Activated CD8-positive, alpha-beta memory T cell treated with anti-CD3 and anti-CD28 coated beads for 36 hours (primary cell): ENCODE measurements at regions not wholly inside any gene's neighbourhood (a gene's known extent, or its start where the extent isn't known, plus 50 kb on each side); places are given as distances from the start of the nearest gene placed in this dataset.
"Not testable (repeated sequence)": the region's sequence is repeated elsewhere in the genome, so short reads cannot be mapped to it uniquely, and the experiment has no call there.

Experiments used
- CTCF ChIA-PET: fragments of 350-600 bp; sonication (Branson Sonifier 250); formaldehyde crosslinking; loops from one replicate; lab custom pipeline; 2021; ENCODE audit warnings: antibody characterized with exemption; lab: Charles Lee
- POLR2A ChIA-PET: fragments of 350-600 bp; sonication (Branson Sonifier 250); formaldehyde crosslinking; loops from one replicate; lab custom pipeline; 2021; ENCODE audit warnings: antibody characterized with exemption; lab: Charles Lee

DNA sequence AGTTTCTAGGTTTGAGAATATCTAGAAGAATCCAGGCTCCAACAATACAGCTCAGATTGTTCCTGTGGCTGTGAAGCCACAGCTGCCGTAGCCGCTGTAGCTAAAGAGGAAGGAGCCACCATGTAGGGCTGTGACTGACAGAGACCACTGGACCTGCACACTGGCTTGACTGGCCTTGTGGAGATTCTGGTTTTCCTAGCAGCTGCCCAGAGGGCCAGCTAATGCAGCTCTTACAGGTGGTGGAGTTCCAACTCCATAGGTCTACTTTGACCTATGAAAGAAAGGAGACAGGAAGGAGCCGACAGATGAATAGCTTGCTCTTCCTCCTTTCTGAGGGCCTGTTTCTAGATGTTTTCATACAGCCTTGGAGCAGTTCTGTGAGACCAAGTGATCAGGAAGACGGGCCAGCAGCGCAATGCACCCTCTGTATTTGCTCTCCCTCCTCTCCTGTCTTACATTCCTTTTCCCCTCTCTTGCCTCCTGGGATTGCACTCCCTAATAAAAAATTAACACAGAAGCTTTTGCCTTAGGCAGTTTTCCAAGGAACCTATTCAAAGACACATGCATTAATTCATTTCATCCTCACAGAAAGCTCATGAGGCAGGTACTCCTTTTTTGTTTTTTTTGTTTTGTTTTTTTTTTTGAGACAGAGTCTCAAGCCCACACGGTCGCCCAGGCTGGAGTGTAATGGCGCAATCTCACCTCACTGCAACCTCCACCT lies 51.8 kb upstream of the MYB start:
- CTCF ChIA-PET = interaction anchor here (1.1 to 1.3 kb wide), 3 partner anchors 8 to 115 kb away, joined by 3 read pairs; no protein-coding TSS in a partner anchor
- POLR2A ChIA-PET = interaction anchor here (0.5 to 1.1 kb wide), 5 partner anchors 15 to 54 kb away, joined by 3 to 8 read pairs (median 3); no protein-coding TSS in a partner anchor

DNA sequence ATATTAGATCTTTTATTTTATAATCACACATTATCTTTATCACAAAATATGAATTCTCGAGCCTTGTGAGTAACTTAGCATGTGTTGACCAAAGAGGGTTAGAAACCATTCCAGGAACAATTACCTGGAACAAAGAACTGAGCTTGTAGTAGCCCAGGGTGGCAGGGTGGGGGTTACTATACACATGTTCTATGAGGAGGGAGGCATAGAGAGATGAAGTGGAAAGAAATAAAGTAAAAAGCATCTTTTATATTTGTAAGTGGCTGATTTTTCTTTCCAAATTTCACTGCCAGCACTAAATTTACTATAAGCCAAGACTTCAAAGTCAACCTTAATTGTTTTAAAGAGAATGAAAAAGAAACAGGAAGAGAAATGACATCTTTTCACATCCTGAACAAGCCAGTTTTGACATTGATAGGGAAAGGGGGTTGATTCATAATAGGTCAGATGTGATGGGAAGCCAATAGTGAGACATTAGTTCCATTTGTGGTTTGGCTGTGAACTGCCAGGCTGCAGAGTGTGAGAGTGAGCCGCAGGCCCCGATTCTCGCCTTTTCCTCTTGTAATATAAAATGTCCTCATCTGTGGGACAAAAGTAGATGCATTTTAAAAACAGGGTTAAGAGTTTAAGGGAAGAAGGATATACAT lies 52.7 kb upstream of the MYB start:
- ChIA-PET CTCF (interaction anchor here (0.6 to 1.3 kb wide), 3 partner anchors 9 to 1442 kb away, joined by 3 read pairs; no protein-coding TSS in a partner anchor), POLR2A (interaction anchor here (0.6 to 1.1 kb wide), 5 partner anchors 14 to 1161 kb away, joined by 3 to 8 read pairs (median 3); partner anchors contain the start of gene BCLAF1)

DNA sequence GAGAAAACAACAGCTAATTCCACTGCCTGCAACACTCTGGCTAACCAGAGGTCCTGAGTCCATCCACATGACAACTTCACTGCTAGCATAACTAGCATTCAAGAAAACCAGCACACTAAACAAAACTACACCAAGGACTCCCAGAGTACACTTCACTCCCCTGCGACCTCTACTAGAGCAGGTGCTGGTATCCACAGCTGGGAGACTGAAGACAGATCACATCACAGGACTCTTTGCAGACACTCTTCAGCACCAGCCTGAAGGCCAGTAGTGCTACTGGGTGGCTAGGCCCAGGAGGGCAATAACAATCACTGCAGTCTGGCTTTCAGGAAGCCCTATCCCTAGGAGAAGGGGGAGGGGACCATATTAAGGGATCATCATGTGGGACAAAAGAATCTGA lies 54.4 kb upstream of the MYB start:
- POLR2A ChIA-PET = no interaction called here

DNA sequence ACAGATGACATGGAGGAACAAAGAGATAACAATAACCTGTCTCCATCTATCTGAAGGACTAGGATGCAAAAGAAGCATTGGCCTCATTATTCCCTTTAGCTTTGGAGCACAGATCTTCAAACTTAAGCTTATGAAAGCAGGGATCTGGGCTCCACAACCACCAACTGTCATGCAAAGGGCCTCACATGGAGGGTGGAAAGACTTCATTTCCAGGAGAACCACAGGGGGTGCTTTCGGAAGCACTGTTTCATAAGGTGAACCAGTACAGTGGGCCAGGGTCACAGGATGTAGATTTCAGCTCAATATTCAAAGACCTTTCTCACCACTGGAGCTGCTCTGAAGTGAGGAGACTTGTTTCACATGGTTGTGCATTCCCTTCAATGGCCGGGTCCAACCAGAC lies 55.1 kb upstream of the MYB start:
- ChIA-PET CTCF (no interaction called here), POLR2A (no interaction called here)

More for the DNA sequence above, 54.4 kb upstream of the MYB start:
- CTCF ChIA-PET = no interaction called here

DNA sequence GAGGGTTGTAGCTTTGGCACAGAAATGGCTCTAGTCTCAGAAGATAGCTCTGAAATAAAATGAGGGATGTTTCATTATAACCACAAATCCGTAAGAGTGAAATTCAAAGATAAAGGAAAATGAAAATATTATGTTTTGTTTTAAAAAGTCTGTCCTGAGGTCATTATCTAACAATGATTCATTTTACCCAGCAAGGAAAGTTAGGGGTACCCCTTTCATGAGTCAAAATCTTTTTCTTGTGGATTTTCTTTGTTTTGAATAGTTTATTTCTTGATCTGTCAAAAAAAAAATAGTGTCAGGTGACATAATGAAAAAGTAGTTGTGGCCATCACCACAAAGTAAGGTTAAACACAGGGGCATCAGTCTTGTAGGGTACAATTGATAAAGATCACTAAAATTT lies 59.7 kb upstream of the MYB start:
- CTCF ChIA-PET = no interaction called here
- POLR2A ChIA-PET = interaction anchor here (0.5 kb wide), 1 partner anchor 42 kb away, joined by 9 read pairs; no protein-coding TSS in a partner anchor

DNA sequence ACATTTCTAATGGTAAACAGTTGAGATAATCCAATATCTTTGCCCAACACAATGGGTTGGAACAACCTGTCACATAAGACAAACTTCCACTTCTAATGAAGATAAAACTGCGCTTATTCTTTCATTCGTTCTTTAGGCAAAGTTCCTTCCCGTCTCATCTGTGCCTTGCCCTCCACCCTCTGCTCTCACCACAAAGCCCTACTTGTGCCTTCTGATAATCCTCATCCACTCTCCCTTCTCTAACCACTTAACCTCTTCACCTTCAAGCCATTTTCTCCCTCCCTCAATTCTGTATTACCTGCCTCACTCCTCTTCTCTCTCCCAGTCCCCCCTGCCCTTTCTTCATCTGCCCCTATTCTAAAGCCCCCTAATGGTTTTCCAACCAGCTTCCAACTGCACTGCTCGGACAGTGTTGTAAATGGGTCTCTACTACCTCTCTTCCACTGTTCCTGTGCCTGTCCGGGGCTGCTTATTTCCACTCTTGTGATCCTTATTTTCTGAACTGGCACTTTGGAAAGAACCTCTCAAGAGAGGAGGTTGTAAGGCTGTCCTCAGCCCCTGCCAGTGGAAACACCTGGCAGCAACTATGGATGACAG lies 62.9 kb upstream of the MYB start:
- CTCF ChIA-PET = no interaction called here
- POLR2A ChIA-PET = interaction anchor here (0.6 kb wide), 1 partner anchor 31 kb away, joined by 4 read pairs; no protein-coding TSS in a partner anchor

DNA sequence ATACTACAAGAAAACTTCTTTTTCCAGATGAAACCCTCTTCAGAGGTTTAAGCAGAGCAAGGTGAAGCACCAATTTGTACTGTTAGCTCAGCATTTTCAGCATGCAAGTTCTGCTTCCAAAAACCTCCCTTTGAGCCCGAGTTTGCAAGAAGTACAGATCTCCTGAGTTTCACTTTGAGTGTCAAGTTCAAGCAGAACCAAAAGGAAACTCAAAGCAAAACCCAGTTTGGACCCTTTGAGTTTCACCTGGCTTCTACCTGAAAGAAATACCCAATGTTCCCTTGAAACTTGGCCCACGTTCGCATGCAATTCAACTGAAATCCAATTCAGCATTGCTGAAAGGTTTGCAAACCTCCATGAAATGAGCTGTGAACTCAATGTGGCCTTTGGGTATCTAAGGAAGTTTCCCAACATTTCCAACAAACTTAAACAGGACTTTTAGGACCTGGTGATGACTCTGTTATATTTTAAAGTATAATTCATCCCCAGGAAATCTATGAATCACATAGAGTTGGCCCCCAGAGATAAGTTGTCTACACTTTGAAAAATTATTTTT lies 62.9 kb upstream of the HBS1L start:
- POLR2A ChIA-PET = interaction anchor here (0.6 kb wide), 1 partner anchor 30 kb away, joined by 4 read pairs; no protein-coding TSS in a partner anchor
- CTCF ChIA-PET = no interaction called here

DNA sequence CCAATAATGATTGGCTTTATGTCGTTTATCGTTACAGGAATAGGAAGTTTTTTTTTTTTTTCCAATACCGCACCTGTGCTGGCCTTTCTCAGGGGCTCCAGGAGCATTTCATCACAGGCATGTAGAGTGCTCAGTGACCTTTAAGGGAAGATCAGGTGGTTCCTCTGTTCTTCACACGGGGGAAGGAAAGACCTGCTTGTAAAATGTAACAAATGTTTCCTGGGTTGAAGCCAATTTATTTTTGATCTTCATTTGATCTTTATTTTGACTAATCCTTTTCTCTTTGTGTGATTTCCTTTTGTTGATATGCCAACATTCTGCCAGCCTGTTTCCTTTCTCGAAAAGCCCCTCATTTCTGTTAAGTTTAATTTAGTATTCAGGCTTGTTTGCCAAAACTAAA lies 61.9 kb upstream of the HBS1L start:
- ChIA-PET POLR2A (no interaction called here), CTCF (no interaction called here)

DNA sequence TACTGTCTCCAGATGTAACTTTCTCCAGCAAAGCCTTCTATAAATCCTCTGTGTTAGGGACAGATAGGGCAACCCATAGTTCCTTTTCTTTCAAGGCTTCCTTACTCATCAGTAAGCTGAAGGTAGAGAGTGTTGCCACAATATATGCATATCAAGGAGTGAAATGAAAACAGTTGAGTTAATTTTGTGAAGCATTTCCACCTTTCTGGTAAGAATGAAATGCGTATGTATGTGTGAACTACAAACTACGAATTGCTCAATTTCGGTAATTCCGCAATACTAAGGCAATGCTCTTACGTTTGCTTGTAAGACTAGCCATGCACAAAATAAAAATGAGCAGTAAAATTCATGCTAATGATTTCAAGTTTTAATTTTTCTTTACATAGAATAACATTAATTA lies 61.2 kb upstream of the HBS1L start:
- ChIA-PET CTCF (interaction anchor here (1.5 kb wide), 1 partner anchor 63 kb away, joined by 3 read pairs; no protein-coding TSS in a partner anchor), POLR2A (no interaction called here)

DNA sequence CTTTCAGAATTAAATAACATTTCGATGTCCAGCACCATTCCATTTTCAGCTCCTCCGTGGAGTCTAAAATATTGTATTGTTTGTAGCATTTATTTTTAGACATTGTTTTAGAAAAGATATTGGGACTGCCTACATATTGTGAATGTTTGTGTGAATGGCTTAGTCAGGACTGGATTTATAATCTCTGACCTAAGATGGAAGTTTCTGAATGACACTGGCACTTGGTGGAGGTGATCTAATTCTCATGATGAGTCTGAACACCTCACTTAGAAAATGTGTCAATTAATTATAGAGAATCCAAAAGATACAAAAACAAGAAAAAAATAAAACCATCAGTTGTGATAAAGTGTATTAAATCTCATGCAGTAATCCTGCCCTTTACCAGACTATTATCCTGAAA lies 60.8 kb upstream of the HBS1L start:
- CTCF ChIA-PET = interaction anchor here (1.0 to 1.5 kb wide), 4 partner anchors 21 to 68 kb away, joined by 3 to 6 read pairs (median 3); no protein-coding TSS in a partner anchor
- POLR2A ChIA-PET = interaction anchor here (0.9 kb wide), 1 partner anchor 28 kb away, joined by 3 read pairs; no protein-coding TSS in a partner anchor

DNA sequence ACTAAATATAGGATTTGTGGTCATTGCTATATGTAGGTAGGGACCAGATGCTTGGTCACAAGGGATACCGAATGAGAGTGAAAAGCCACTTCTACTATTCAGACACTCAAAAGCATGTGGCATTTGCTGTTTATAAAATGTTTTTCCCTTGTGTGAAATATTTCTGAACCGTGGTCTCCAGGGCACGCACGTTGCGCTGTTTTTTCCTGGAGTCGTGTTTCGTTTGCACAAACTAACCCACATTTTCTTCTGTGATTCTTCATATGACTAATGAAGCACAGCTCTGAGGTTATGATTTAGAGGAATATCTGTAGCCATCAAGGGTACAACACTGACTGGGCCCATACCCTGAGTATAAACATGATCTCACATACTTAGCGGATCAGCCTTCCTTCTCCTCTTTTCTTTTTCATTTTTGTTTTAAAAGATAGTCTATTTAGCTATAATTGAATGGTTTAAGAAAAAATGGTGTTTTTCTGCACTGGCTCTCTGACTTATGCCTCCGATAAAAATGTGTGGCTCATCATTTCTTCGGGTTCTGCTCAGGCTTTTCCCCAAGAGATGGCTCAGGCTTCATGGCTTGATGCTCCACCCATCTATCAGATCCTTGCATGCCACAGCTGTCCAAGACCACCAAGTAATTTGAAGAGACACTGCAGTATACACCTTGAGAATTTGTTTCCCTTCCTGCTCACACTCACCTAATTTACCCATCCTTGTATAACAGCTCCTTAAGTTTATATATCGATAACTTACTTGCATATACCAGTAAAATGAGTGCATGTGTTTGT lies 59.9 kb upstream of the HBS1L start:
- POLR2A ChIA-PET = interaction anchor here (0.6 to 1.2 kb wide), 3 partner anchors 14 to 463 kb away, joined by 3 to 8 read pairs (median 4); no protein-coding TSS in a partner anchor

DNA sequence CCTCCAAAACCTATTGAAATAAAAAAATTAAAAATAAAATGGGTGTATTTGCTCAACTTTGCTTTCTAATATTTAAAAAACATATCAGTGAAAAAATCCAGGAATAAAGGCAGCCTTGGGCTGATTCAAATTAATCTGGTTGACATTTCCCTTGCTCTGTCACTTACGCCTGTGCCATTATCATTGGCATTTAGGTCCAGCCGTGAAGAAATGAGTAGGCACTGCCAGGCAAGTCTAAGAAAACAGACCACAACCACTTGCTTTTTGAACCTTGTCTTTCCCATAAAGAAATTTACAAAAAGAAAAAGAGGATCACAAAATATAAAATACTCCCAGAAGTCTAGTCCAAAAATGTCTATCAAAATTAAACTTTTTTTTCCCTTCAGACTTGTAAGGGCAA lies 59.2 kb upstream of the HBS1L start:
- POLR2A ChIA-PET = interaction anchor here (1.2 kb wide), 1 partner anchor 15 kb away, joined by 8 read pairs; no protein-coding TSS in a partner anchor
- CTCF ChIA-PET = interaction anchor here (1.2 kb wide), 1 partner anchor 26 kb away, joined by 3 read pairs; no protein-coding TSS in a partner anchor

More for the DNA sequence above, 59.9 kb upstream of the HBS1L start:
- CTCF ChIA-PET = interaction anchor here (0.6 to 1.5 kb wide), 6 partner anchors 20 to 69 kb away, joined by 3 to 6 read pairs (median 3); no protein-coding TSS in a partner anchor

DNA sequence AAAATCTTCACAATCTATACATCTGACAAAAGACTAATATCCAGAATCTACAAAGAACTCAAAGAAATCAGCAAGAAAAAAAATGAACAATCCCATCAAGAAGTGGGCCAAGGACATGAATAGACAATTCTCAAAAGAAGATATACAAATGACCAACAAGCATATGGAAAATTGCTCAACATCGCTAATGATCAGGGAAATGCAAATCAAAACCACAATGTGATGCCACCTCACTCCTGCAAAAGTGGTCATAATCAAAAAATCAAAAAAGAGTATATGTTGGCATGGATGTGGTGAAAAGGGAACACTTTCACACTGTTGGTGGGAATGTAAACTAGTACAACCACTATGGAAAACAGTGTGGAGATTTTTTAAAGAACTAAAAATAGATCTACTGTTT lies 58.3 kb upstream of the HBS1L start:
- POLR2A ChIA-PET, CTCF ChIA-PET: not testable (repeated sequence)

DNA sequence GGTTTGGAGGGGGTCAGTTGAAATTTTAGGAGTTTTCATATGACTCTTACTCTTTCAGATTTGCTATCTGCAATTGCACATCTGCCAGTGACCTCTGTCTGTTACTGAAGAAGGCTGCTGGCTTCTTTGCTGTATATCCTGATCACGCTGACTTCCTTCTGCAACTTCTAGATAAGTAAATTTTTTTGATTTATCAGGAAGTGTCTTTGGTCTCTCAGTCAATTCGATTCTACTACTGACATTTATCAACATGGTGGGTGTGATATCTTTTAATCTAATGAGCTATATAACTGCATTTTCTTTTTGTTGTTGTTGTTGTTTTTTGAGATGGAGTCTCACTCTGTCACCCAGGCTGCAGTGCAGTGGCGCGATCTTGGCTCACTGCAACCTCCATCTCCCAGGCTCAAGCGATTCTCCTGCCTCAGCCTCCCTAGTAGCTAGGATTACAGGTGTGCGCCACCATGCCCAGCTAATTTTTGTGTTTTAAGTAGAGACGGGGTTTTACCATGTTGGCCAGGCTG lies 55.7 kb upstream of the HBS1L start:
- POLR2A ChIA-PET, CTCF ChIA-PET: not testable (repeated sequence)

DNA sequence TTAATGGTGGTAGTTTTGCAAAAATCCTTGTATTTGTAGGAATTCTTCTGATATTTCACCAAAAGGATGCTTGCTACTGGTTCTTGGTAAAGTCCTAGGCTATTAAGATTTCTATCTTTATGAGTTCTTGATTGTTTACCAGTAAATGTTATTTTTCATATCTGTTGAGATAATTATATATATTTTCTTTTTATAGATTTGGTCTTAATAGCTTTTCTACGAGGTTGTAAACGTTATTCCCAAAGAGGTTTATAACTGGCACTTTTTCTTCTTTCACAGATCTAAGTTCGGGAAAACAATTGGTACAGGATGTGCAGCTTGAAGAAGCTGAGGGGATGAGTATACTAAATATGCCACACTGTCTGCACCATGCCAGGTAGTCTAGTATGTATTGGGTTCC lies 55.1 kb upstream of the HBS1L start:
- POLR2A ChIA-PET = no interaction called here
- CTCF ChIA-PET = no interaction called here

DNA sequence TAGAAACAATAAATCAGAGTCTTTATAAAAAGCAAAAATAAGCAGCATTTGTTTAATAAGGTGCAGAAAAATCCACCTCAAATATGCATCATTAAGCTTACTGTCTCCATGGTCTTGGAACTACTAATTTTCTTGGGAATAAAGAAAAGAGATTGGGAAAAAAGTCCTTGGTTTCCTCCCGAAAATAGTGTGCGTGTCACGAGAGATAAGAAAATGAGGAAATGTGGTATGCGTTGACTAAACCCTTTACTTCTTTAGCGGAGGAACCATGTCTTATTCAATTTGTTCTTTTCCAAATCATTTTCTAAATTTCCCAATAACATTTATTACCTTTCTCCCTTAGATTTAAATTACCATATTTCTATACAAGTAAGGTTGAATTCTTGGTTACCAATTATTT lies 54.1 kb upstream of the HBS1L start:
- ChIA-PET POLR2A (no interaction called here), CTCF (no interaction called here)

DNA sequence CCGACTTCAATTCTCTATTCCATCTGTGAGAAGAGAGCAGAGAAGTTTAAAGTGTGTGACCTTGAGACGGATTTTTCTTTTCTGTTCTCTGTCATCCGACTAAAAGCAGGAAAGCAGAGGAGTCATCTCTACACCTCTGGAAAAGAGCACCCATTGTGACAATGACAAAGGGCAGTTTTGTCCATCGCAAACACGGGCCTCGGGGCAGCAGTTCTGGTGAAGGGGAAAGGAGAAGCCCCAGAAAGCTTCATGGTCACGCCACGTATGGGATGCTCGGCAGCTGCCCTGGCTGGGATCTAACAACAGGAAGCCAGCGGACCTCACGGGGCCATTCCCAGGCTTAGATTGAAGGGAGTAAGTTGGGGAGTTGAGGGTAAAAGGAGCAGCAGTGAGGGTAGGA lies 52.0 kb upstream of the HBS1L start:
- POLR2A ChIA-PET = no interaction called here
- CTCF ChIA-PET = no interaction called here

DNA sequence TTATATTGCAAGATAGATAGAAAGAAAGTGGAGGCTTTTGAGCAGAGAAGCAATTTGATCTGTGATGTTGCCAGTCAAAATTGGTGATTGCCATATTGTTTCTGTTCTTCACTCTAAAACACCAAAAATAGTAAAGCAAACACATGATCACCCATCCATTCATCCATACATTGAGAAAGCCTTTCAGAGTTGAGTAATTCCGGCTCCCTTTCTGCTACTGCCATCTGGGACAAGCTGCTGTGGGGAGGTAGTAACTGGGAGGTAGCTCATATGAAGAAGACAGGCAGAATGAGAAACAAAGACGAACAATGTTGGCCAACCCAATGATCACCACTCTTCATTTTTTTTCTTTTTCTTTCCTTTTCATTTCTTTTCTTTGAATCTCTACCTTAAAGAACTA lies 51.1 kb upstream of the HBS1L start:
- POLR2A ChIA-PET = no interaction called here
- CTCF ChIA-PET = no interaction called here
